ENCODE measurements at regions not wholly inside any gene's neighbourhood (a gene's known extent, or its start where the extent isn't known, plus 50 kb on each side); places are given as distances from the start of the nearest gene placed in this dataset.

- no peak for TF ChIP-seq CTCF (conservative IDR thresholded peaks at IDR 0.05 in 1 of 2, IDR thresholded peaks at IDR 0.05 in 1 of 2; ENCODE audit: low read depth in 1 of 2, low read length in 2 of 2)
- no peak for TF ChIP-seq EZH2 (IDR thresholded peaks at IDR 0.05; ENCODE audit: low read length, missing control alignments)
Observed at GRCh38 chr6:40874495-40874894, 164.5 kb downstream of the UNC5CL start.

All from fibroblast of lung (primary cell).